ENCODE measurements at regions not wholly inside any gene's neighbourhood (a gene's known extent, or its start where the extent isn't known, plus 50 kb on each side); places are given as distances from the start of the nearest gene placed in this dataset.

GRCh38 chr5:14956423-14957046, 85.0 kb upstream of the ANKH start:
- Histone ChIP-seq H3K4me2 (ENCODE audit: insufficient read depth in 1 of 2, low read depth in 2 of 2, low read length in 2 of 2) (peak overlapping the region; percentile 15 to 19; a peak in 2 of 4 replicates), H2BK5ac (ENCODE audit: low read depth, low read length) (no peak overlapping the region), H2BK15ac (ENCODE audit: low read length) (no peak overlapping the region), H2AFZ (ENCODE audit: low read length) (no peak overlapping the region), H3K4me1 (replicated peaks in 1 of 4; ENCODE audit: control insufficient read depth in 3 of 4, insufficient read depth in 4 of 4, low read length in 3 of 4) (peaks cover 2 to 7% (median 5%) of the 10 kb centered on the region in 4 experiments; a peak in 4 of 7 replicates), H2BK20ac (ENCODE audit: low read length) (no peak overlapping the region), H3K23me2 (ENCODE audit: low read depth, low read length) (no peaks in the 10 kb centered on the region), H2BK12ac (ENCODE audit: low read depth, low read length) (no peak overlapping the region), H3K23ac (ENCODE audit: insufficient read length) (no peak overlapping the region), H3K9ac (replicated peaks in 1 of 4; ENCODE audit: extremely low read depth in 1 of 4, low read depth in 3 of 4, low read length in 3 of 4) (no peak overlapping the region), H3K27ac (ENCODE audit: low read depth, low read length) (no peak overlapping the region), H2BK120ac (replicated peaks; ENCODE audit: low read depth, low read length) (no peak overlapping the region), H4K5ac (ENCODE audit: insufficient read length, low read depth, low read length) (no peak overlapping the region), H4K91ac (replicated peaks; ENCODE audit: insufficient read length, low read length) (no peak overlapping the region), H4K20me1 (replicated peaks in 1 of 2; ENCODE audit: control insufficient read depth in 1 of 2, insufficient read depth in 2 of 2, low read length in 2 of 2) (no peaks in the 10 kb centered on the region), H2AK5ac (ENCODE audit: low read depth, low read length) (no peak overlapping the region), H3K27me3 (replicated peaks in 1 of 4; ENCODE audit: control insufficient read depth in 3 of 4, extremely low read depth in 1 of 4, insufficient read depth in 3 of 4, low read length in 3 of 4) (no peaks in the 10 kb centered on the region), H3K18ac (ENCODE audit: extremely low read depth, low read length) (no peak overlapping the region; the same call in 1 of the 2 replicates), H3K14ac (ENCODE audit: insufficient read length) (no peak overlapping the region), H3K79me2 (ENCODE audit: control insufficient read depth in 1 of 2, insufficient read depth in 2 of 2, low read length in 2 of 2) (no peaks in the 10 kb centered on the region), H3K36me3 (ENCODE audit: control insufficient read depth in 2 of 4, insufficient read depth in 4 of 4, low read length in 3 of 4) (no peaks in the 10 kb centered on the region), H4K8ac (ENCODE audit: extremely low read depth, insufficient read depth, low read length) (no peak overlapping the region), H3K56ac (replicated peaks; ENCODE audit: insufficient read length, low read depth, low read length) (no peak overlapping the region), H3K4me3 (ENCODE audit: extremely low read depth in 1 of 4, insufficient read depth in 2 of 4, low read depth in 3 of 4, low read length in 4 of 4) (peak overlapping the region in 1 of 4 experiments; percentile 4; a peak in 1 of 8 replicates), H3K79me1 (ENCODE audit: low read depth, low read length) (no peaks in the 10 kb centered on the region), H3K4ac (replicated peaks; ENCODE audit: insufficient read length, low read depth, low read length) (no peak overlapping the region), H3K9me3 (ENCODE audit: insufficient read depth in 2 of 2, low read depth in 1 of 2, low read length in 1 of 2) (no peaks in the 10 kb centered on the region; a peak in 1 of 4 replicates)
- ChIA-PET POLR2A (ENCODE audit: partially characterized antibody) (no interaction called here), CTCF (ENCODE audit: partially characterized antibody) (interaction anchor here (0.9 to 1.6 kb wide), 13 partner anchors 9 to 267 kb away, joined by 3 to 7 read pairs (median 3); no protein-coding TSS in a partner anchor)
- 38% methylated on average over 6 of the region's 6 CpGs; no CpG with 5 or more reads in 1 of the 2 experiments for WGBS, 2 experiments (ENCODE audit: extremely low coverage in 1 of 2, insufficient coverage in 1 of 2, insufficient read length in 1 of 2, insufficient replicate concordance in 2 of 2, low coverage in 1 of 2, low lambda C conversion rate in 2 of 2, missing lambda C conversion rate in 1 of 2)
- TF ChIP-seq NANOG (IDR thresholded peaks at IDR 0.05; ENCODE audit: insufficient read depth, low read depth, low read length, poor library complexity, severe bottlenecking) (peak; percentile 76), SRF (IDR thresholded peaks at IDR 0.05; ENCODE audit: low read depth, low read length) (no peak)
- no peak for FAIRE-seq
- no peak for DNase-seq (ENCODE audit: low read depth in 1 of 2, low spot score in 2 of 2)

Measured in H1 (cell line).